ENCODE measurements at regions not wholly inside any gene's neighbourhood (a gene's known extent, or its start where the extent isn't known, plus 50 kb on each side); places are given as distances from the start of the nearest gene placed in this dataset.

DNA sequence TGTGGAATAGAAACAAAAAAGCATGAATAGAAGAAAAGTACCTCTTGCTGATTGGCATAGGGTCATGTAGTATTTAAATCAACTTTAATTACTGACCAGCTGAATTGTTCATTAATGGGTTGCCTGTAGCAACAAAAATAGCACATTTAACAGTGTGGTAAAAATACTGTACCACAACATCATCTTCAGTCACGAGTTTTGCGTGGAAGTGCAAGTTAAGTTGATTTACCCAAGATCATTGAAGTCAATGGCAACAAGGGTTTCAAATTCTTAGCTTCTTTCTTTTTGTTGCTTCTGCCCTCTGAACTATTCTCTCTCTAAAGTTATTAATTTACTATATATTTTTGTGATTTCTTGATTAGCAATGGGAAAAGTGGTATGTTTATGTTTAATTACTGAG, 526.6 kb downstream of the C4orf33 start:
- ATAC-seq (ENCODE audit: low FRiP score) (no peak), DNase-seq (ENCODE audit: low spot score) (no peak)
- TF ChIP-seq, protein P1, sequence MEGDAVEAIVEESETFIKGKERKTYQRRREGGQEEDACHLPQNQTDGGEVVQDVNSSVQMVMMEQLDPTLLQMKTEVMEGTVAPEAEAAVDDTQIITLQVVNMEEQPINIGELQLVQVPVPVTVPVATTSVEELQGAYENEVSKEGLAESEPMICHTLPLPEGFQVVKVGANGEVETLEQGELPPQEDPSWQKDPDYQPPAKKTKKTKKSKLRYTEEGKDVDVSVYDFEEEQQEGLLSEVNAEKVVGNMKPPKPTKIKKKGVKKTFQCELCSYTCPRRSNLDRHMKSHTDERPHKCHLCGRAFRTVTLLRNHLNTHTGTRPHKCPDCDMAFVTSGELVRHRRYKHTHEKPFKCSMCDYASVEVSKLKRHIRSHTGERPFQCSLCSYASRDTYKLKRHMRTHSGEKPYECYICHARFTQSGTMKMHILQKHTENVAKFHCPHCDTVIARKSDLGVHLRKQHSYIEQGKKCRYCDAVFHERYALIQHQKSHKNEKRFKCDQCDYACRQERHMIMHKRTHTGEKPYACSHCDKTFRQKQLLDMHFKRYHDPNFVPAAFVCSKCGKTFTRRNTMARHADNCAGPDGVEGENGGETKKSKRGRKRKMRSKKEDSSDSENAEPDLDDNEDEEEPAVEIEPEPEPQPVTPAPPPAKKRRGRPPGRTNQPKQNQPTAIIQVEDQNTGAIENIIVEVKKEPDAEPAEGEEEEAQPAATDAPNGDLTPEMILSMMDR (IDR thresholded peaks at IDR 0.05): no peak

DNA sequence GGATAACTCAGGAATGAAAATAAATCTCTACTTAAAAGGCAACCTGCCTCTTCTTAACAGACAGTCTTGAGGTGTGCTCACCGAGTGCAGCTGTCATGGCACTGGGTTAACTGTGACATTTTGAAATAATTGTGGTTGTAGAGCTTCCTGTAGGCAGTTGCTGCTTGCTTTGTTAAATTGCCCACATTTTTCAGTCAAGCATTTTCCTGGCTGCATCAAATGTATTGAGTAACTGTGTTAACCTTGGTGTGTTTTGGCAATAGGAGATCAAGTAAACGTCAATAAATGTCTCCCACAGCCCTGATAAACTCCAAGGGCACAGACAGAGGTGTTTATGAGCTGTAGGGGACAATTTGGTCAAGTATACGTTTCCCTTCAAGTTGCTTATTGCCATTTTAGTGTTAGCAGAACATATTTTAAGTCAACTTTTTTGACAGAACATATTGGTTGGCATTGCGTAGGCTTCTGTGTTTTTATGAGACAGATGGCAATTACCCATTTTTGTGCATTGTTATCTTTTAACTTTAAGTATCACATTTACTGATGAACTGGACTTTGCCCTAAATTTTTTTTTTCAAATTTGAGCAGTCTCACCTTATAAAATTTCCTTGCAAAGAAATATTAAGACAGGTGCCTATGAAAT, 527.4 kb downstream of the C4orf33 start:
- TF ChIP-seq, protein P1 (IDR thresholded peaks at IDR 0.05): no peak

GRCh38 chr4:129641179-129641578, 545.2 kb downstream of the C4orf33 start:
- ATAC-seq (ENCODE audit: low FRiP score) (no peak), DNase-seq (ENCODE audit: low spot score) (peak; percentile 71)
- TF ChIP-seq, protein P1 (IDR thresholded peaks at IDR 0.05): no peak

More for the DNA sequence above, 527.4 kb downstream of the C4orf33 start:
- DNase-seq (ENCODE audit: low spot score) (no peak), ATAC-seq (ENCODE audit: low FRiP score) (no peak)

DNA sequence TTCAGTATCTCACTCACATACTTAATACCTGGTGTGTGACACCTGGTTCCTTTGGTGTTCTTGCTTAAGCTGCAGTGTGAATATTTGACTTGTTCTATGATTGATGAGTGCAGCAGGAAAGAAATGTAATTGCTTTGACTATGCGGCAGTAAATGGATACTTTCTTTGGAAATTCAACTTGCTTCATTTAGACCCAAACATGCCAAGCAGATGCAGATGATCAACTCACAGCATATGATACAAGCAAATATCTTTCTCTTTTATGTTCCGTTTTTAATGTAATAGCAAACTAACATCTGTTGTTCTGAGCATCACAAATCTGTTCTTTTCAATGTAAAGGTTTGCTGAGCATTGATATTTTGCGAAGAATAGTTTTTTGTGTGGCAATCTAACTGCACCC, 549.5 kb downstream of the C4orf33 start:
- TF ChIP-seq, protein P1 (IDR thresholded peaks at IDR 0.05): no peak
- no peak for DNase-seq (ENCODE audit: low spot score)
- no peak for ATAC-seq (ENCODE audit: low FRiP score)

- TF ChIP-seq, protein P1 (IDR thresholded peaks at IDR 0.05): no peak
- DNase-seq (ENCODE audit: low spot score): no peak
- ATAC-seq (ENCODE audit: low FRiP score): no peak
These were observed 572.1 kb downstream of the C4orf33 start for GRCh38 chr4:129668092-129668491.

- no peak for DNase-seq (ENCODE audit: low spot score)
- no peak for ATAC-seq (ENCODE audit: low FRiP score)
- TF ChIP-seq, protein P1 (IDR thresholded peaks at IDR 0.05): no peak
These were observed 577.0 kb downstream of the C4orf33 start for GRCh38 chr4:129672941-129673340.

DNA sequence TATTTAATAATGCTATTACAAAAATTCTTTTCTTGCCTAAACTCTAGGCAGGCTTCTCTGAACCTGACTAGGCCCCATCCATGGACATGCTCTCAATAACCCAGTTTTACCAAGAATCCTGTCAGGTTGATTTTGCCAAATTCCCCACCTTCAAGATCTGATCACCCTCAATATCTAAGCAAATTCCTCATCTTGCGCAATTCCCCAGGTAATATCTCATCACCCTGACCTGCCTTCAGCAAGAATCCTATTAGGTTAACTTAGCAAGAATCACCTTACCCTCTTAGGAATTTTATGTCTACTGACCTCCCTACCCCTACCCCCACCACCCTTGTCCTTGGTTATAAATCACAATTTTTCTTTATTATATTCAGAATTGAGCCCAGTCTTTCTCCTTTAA, 579.1 kb downstream of the C4orf33 start:
- no peak for ATAC-seq (ENCODE audit: low FRiP score)
- TF ChIP-seq, protein P1 (IDR thresholded peaks at IDR 0.05): no peak
- no peak for DNase-seq (ENCODE audit: low spot score)

Measured in omental fat pad (tissue), 3 donors.